ENCODE measurements at regions not wholly inside any gene's neighbourhood (a gene's known extent, or its start where the extent isn't known, plus 50 kb on each side); places are given as distances from the start of the nearest gene placed in this dataset.

DNA sequence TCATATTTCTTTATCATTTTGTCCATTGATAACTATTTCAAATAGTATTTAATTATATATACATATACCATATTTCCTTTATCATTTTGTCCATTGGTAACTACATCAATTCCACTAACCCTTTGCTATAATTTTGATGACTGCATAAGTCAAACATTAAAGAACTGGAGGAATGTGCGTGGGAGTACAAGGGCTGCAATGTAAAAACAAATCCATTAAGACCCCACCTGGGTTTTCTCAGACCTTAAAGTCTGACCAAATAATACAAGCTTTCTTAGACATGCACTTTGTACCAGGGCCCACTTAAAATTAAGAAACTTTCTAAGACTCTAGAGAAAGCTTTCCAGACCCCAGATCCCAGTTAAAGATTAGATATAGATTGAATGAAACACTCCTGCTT is 1622.4 kb upstream of the PCDH10 start (continued):
- TF ChIP-seq, protein P1, sequence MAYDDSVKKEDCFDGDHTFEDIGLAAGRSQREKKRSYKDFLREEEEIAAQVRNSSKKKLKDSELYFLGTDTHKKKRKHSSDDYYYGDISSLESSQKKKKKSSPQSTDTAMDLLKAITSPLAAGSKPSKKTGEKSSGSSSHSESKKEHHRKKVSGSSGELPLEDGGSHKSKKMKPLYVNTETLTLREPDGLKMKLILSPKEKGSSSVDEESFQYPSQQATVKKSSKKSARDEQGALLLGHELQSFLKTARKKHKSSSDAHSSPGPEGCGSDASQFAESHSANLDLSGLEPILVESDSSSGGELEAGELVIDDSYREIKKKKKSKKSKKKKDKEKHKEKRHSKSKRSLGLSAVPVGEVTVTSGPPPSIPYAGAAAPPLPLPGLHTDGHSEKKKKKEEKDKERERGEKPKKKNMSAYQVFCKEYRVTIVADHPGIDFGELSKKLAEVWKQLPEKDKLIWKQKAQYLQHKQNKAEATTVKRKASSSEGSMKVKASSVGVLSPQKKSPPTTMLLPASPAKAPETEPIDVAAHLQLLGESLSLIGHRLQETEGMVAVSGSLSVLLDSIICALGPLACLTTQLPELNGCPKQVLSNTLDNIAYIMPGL (CRISPR knock-in tag; IDR thresholded peaks at IDR 0.05), result no peak
- TF ChIP-seq, protein P2, sequence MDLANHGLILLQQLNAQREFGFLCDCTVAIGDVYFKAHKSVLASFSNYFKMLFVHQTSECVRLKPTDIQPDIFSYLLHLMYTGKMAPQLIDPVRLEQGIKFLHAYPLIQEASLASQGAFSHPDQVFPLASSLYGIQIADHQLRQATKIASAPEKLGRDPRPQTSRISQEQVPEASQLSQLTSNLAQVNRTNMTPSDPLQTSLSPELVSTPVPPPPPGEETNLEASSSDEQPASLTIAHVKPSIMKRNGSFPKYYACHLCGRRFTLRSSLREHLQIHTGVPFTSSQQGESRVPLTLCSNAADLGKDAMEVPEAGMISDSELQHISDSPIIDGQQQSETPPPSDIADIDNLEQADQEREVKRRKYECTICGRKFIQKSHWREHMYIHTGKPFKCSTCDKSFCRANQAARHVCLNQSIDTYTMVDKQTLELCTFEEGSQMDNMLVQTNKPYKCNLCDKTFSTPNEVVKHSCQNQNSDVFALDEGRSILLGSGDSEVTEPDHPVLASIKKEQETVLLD (IDR thresholded peaks at IDR 0.05), result no peak
- no peak for TF ChIP-seq SETDB1 (IDR thresholded peaks at IDR 0.05; ENCODE audit: low read length)
- TF ChIP-seq, protein P3, sequence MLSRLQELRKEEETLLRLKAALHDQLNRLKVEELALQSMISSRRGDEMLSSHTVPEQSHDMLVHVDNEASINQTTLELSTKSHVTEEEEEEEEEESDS (CRISPR knock-in tag; IDR thresholded peaks at IDR 0.05), result no peak
- no peak for TF ChIP-seq ZNF445 (CRISPR knock-in tag; IDR thresholded peaks at IDR 0.05; ENCODE audit: low read depth)
- no peak for TF ChIP-seq RBFOX2 (IDR thresholded peaks at IDR 0.05; ENCODE audit: low read depth, low read length)
- TF ChIP-seq ZNF174 (CRISPR knock-in tag; IDR thresholded peaks at IDR 0.05), result no peak
- TF ChIP-seq, protein P4, sequence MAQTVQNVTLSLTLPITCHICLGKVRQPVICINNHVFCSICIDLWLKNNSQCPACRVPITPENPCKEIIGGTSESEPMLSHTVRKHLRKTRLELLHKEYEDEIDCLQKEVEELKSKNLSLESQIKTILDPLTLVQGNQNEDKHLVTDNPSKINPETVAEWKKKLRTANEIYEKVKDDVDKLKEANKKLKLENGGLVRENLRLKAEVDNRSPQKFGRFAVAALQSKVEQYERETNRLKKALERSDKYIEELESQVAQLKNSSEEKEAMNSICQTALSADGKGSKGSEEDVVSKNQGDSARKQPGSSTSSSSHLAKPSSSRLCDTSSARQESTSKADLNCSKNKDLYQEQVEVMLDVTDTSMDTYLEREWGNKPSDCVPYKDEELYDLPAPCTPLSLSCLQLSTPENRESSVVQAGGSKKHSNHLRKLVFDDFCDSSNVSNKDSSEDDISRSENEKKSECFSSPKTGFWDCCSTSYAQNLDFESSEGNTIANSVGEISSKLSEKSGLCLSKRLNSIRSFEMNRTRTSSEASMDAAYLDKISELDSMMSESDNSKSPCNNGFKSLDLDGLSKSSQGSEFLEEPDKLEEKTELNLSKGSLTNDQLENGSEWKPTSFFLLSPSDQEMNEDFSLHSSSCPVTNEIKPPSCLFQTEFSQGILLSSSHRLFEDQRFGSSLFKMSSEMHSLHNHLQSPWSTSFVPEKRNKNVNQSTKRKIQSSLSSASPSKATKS (CRISPR knock-in tag; IDR thresholded peaks at IDR 0.05), result no peak
- TF ChIP-seq, protein P5, sequence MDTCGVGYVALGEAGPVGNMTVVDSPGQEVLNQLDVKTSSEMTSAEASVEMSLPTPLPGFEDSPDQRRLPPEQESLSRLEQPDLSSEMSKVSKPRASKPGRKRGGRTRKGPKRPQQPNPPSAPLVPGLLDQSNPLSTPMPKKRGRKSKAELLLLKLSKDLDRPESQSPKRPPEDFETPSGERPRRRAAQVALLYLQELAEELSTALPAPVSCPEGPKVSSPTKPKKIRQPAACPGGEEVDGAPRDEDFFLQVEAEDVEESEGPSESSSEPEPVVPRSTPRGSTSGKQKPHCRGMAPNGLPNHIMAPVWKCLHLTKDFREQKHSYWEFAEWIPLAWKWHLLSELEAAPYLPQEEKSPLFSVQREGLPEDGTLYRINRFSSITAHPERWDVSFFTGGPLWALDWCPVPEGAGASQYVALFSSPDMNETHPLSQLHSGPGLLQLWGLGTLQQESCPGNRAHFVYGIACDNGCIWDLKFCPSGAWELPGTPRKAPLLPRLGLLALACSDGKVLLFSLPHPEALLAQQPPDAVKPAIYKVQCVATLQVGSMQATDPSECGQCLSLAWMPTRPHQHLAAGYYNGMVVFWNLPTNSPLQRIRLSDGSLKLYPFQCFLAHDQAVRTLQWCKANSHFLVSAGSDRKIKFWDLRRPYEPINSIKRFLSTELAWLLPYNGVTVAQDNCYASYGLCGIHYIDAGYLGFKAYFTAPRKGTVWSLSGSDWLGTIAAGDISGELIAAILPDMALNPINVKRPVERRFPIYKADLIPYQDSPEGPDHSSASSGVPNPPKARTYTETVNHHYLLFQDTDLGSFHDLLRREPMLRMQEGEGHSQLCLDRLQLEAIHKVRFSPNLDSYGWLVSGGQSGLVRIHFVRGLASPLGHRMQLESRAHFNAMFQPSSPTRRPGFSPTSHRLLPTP (IDR thresholded peaks at IDR 0.05; ENCODE audit: borderline replicate concordance, extremely low read depth, insufficient read length), result no peak
- no peak for TF ChIP-seq ZNF444 (CRISPR knock-in tag; IDR thresholded peaks at IDR 0.05)
- no peak for TF ChIP-seq FOXP1 (CRISPR knock-in tag; IDR thresholded peaks at IDR 0.05)
- TF ChIP-seq, protein P6, sequence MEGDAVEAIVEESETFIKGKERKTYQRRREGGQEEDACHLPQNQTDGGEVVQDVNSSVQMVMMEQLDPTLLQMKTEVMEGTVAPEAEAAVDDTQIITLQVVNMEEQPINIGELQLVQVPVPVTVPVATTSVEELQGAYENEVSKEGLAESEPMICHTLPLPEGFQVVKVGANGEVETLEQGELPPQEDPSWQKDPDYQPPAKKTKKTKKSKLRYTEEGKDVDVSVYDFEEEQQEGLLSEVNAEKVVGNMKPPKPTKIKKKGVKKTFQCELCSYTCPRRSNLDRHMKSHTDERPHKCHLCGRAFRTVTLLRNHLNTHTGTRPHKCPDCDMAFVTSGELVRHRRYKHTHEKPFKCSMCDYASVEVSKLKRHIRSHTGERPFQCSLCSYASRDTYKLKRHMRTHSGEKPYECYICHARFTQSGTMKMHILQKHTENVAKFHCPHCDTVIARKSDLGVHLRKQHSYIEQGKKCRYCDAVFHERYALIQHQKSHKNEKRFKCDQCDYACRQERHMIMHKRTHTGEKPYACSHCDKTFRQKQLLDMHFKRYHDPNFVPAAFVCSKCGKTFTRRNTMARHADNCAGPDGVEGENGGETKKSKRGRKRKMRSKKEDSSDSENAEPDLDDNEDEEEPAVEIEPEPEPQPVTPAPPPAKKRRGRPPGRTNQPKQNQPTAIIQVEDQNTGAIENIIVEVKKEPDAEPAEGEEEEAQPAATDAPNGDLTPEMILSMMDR (IDR thresholded peaks at IDR 0.05 in 2 of 3, conservative IDR thresholded peaks at IDR 0.05 in 1 of 3; ENCODE audit: insufficient read depth in 2 of 3, low read depth in 1 of 3, low read length in 3 of 3), result no peak
- no peak for TF ChIP-seq MED1 (CRISPR knock-in tag; IDR thresholded peaks at IDR 0.05; ENCODE audit: borderline replicate concordance)
- TF ChIP-seq DDX20 (tag; IDR thresholded peaks at IDR 0.05; ENCODE audit: low read depth), result no peak
